Renal cortical epithelial cell (primary cell): ENCODE measurements at regions not wholly inside any gene's neighbourhood (a gene's known extent, or its start where the extent isn't known, plus 50 kb on each side); places are given as distances from the start of the nearest gene placed in this dataset.
"Not testable (repeated sequence)": the region's sequence is repeated elsewhere in the genome, so short reads cannot be mapped to it uniquely, and the experiment has no call there.

Source experiments
- DNase-seq: peaks from one replicate; pipeline ENCODE4 v3.0.0-alpha.2; 2011; ENCODE audit warnings: low read depth

DNA sequence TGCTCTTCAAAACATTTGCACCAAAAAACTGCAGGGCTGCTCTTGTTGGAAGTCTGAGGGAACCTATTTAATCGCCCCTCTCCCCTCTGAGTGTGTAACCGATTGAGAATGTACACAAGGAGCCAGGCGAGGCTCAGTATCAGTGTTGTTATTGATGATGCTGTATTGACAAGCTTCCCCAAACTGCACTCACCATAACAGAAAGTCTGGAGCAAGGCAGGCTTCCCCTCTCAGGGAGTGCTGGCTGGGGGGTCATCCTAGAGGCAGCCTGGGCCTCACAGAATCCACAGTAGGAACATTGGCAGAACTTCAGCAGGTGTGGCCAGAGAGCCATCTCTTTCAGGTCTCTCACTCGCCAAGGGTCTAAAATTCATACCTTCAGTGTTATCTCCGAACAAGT lies 58.1 kb upstream of the TUNAR start:
- no peak for DNase-seq

- DNase-seq: no peak
Observed at GRCh38 chr14:95817271-95817670, 59.4 kb upstream of the TUNAR start.

- no peak for DNase-seq
Observed at GRCh38 chr14:95816539-95816938, 60.1 kb upstream of the TUNAR start.

DNA sequence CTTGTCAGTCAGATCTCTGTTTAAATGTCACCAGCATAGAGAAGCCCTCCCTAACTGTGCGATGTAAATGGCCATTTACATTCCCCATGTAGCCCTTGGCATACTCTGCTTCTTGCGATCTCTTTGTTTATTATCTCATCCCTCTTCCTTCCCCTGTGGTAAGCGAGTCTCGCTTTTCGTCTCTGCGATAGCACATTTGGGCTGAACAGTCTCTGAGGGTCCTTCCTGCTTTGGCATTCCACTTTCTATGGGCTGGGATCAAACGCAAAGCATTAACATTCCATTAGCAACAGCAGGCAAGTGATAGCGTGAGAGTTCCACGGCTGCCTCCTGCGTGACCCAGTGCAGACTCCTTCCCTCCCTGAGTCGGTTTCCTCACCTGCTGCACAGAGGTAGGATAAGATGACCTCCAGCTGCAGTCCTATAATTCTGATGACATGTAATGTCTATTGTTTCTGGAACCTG lies 61.4 kb upstream of the TUNAR start:
- DNase-seq: no peak

DNA sequence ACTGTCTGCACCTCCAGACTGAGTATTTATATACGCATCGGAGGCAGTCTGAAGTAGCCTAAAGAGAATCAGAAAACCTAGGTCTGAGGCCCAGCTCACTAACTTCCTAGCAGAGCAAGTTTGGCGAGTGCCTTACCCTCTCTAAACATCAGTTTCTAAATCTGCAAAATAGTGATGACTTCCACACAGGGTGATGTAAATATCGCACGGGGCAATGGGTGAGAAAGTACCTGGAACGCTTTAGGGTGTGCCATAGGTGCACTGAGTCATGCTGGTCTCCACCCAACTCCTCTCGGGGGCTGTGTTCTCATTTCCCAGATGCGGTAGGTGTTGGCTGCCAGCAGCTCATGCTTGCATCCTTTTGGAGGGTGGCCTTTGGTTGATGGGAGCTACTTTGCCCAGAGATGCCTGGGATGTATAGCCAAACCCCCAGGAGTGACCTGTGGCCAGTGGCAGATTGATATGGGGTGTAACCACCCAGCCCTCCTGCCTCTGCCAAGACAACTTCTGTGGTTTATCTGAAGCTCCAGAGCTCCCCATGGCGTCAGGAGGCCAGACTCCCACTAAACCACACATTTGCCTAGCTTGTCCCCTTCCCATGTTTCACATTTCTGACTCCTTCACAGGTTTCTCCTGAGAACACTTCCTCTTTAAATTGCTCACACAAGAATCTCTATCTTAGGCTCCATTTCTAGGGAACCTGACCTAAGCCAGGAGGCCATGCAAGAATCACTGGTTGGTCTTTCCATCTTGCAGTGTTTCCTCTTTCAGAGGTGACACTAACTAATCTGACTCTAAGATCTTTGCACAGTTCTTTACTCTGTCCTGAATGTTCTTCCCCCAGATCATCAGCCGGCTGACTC lies 62.0 kb upstream of the TUNAR start:
- no peak for DNase-seq

DNA sequence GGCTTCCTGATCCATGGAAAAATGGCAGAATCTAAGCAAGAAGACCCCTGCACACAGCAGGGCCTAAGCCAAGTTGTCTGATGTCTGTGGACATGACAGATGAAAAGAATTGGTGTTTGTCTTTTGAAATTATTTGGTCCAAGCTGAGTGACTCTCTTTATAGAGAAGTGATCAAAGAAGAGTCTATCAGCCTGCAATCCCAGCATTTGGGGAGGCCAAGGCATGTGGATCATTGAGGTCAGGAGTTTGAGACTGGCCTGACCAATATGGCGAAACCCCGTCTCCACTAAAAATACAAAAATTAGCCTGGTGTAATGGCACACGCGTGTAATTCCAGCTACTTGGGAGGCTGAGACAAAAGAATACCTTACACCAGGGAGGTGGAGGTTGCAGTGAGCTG lies 64.8 kb upstream of the TUNAR start:
- no peak for DNase-seq

DNA sequence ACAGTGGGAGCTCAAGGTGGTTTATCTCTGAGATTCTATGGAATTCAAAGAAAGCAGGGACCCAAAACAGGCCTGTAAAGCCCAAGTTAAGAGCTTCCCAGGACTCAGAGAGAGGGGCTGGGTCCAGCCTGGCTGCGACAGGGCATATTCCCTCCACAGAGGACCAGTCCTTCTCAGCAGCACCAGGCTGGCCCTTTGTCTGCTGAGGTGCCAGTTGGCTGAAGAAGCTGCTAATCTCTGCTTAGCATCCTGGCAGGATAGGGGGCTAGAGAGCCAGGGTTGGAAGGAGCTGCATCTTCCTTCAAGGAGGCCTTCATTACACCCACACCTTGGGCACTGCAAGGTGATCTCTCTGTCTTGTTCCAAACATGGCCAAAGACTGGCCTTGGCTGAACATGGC lies 68.3 kb upstream of the TUNAR start:
- DNase-seq: no peak

DNA sequence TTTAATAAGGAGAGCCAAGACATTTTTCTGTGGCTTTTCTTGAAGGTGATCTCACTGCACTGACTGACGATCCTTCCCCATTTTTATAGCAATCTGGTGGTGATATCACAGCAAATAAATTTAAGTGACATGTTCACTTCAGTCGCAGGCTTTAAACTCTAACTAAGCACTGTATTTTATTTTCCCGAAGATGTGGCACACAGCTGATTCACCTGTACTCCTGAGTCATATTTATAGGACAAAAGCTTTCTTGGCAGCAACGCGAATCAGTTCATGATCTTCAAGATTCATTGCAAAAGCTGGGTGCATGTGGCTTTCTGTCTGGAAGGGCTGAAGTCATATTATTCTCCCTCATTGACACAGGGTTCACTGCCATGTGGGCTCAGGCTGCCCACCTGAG lies 79.8 kb upstream of the TUNAR start:
- no peak for DNase-seq

- no peak for DNase-seq
Observed at GRCh38 chr14:95787941-95788340, 74.0 kb upstream of the TCL1A start.

GRCh38 chr14:95786566-95786965 lies 72.6 kb upstream of the TCL1A start:
- no peak for DNase-seq

GRCh38 chr14:95784137-95784536 lies 70.2 kb upstream of the TCL1A start:
- peak; percentile 11 for DNase-seq

DNA sequence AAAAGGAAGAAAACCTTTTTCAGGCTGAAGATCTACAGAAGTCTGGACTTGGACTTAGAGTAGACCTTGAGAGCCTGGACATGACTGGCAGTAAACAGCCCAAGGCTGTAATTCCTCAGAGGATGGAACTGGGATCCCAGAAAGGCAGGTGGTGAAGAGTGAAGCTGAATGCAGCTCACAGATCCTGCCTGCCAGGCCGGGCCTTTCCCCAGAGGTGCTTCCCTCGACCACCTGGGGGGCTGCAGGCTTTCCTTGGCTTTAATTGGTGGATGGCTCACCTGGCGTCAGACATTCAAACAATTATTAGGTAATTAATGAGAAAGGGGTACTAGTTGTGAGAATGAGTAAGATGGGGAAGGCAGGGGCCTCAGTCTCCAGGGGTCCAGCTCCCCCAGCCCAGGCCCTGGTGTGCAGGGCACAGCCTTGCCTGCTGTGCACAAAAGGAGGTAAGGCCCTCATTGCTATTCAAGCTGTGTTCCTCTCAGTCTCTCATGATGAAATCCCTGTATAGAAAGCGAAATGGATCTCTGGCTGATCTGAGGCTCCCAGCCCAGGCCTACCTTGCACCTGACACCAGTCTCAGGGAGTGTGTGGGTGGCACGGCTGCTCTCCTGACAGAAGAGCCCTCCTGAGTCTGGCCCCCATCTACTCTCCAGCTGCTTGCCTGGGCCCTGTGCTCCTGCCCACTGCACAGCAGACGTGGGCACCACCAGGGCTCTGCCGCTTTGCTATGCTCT lies 63.0 kb upstream of the TCL1A start:
- no peak for DNase-seq

DNA sequence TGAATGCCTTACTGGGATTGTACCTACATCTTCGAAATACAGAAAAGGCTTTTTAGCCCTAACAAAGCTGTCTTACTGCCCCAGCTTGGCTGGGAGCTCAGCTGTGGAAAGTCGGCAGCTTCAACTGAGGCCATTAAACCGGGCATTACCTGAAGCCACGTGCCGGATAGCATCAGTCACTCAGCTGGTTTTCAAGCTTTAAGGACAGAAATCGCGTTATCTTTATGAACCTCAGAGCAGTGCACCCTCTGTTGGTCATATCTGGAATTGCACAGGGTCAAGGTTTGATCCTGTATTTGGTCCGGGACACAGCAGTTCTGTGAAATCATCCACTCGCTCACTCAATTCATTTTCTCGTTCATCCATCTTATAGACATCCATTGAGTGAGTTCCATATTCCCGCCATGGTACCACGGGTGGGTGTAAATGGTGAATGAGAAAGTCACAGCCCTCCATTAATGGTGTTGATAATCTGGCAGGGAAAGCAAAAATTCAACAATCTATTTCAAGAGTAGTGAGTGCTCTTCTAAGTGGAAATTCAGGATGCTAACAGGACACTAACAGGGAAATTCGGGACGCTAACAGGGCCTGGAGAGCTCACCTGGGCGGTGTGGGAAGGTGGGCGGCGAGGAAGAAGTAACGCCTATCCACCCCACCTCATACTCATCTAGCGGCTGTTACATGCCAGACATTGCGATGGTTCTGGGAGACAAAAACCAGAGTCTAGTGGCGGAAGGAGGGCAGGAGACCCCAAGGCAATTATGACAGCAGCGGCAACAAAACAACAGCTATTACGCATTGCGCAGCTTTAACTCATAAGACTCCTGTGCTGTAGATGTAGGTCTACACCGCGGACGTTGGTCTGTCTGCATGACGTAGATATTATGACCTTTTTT lies 60.6 kb upstream of the TCL1A start:
- peak; percentile 25 for DNase-seq

GRCh38 chr14:95770777-95771176 lies 56.9 kb upstream of the TCL1A start:
- DNase-seq: no peak

DNA sequence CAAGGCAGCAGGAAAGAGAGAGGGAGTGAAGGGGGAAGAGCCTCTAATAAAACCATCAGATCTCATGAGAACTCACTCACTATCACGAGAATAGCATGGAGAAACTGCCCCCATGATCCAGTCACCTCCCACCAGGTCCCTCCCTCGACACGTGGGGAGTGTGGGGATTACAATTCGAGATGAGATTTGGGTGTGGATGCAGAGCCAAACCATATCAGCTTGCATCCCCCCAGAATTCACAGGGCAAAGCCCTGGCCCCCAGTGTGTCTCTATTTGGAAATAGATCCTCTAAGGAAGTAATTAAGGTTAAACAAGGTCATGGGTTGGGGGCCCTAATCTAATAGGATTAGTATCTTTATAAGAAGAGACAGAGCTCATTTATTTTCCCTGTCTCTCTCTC lies 56.1 kb upstream of the TCL1A start:
- DNase-seq: no peak

GRCh38 chr14:95769431-95769830 lies 55.5 kb upstream of the TCL1A start:
- not testable (repeated sequence) for DNase-seq

GRCh38 chr14:95765051-95765450 lies 51.1 kb upstream of the TCL1A start:
- DNase-seq: no peak

DNA sequence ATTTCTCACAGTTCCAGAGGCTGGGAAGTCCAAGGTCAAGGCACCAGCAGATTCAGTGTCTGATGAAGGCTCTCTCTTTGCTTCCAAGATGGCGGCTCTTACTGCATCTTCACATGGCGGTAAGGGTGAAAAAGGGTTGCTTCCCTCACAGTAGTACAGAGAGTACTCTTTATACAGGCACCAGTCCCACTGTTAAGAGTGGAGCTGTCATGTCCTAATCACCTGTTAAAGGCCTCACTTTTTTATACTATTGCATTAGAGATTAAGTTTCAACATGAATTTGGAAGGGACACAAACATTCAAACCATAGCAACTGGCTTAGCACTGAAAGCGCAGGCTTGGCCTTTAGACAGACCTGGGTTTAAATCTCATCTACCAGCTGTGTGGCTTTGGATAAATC lies 50.0 kb upstream of the TCL1A start:
- DNase-seq: no peak
